ENCODE measurements at regions not wholly inside any gene's neighbourhood (a gene's known extent, or its start where the extent isn't known, plus 50 kb on each side); places are given as distances from the start of the nearest gene placed in this dataset.

DNA sequence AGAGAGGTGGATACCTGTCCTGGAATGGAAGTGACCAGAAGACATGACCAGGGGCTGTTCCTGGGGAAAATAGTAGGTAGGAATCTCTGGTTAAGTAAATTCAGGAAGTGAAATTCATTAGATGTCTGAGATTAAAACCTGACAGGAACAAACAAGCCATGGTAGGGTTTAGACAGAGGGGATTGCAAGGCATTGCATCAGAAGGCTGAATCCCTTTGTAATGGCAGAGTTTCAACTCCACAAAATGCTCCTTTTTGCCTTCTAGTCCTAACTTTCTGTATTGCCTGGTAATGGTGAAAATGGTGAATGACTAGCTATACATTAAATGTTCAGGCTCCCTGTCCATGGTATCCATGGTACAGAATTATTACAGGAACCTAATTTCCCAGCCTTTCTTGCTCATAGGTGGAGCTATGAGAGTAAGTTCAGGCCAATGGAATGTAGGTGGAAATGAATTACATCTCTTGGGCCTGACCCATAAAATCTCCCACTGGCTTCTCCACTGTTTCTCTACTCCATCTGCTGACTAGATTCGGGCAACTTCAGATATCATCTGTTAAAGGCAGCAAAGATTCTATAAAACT lies 113.4 kb upstream of the CNTLN start:
- TF ChIP-seq EZH2 (IDR thresholded peaks at IDR 0.05) (no peak), POLR2AphosphoS5 (IDR thresholded peaks at IDR 0.05; ENCODE audit: borderline replicate concordance, low read depth, low read length) (no peak), FOXP2 (optimal IDR thresholded peaks at IDR 0.05; ENCODE audit: control extremely low read depth, extremely low read length, insufficient read depth) (no peak)

Measured in SK-N-MC (cell line).